Neural progenitor cell (in vitro differentiated cells): ENCODE measurements at regions not wholly inside any gene's neighbourhood (a gene's known extent, or its start where the extent isn't known, plus 50 kb on each side); places are given as distances from the start of the nearest gene placed in this dataset.

ENCODE experiments used
- DNase-seq: peaks from one replicate; pipeline ENCODE4 v3.0.0-alpha.2; 2016; ENCODE audit warnings: low spot score
- H2AFZ ChIP-seq: fragments of 200-600 bp; sonication (generic); replicated peaks from 2 replicates; pipeline ENCODE4 v1.6.1; 2016; ENCODE audit warnings: antibody characterized with exemption
- H3F3A ChIP-seq: fragments of 200-600 bp; sonication (generic); 2 replicates; pipeline ENCODE4 v1.6.1; 2016; ENCODE audit warnings: antibody characterized with exemption, low read depth
- H3K27ac ChIP-seq: fragments of 200-600 bp; sonication (generic); 2 replicates; pipeline ENCODE4 v1.5.1; 2016; ENCODE audit warnings: mild to moderate bottlenecking
- H3K27me3 ChIP-seq: fragments of 200-600 bp; sonication (generic); 2 replicates; pipeline ENCODE4 v1.6.1; 2016; ENCODE audit warnings: mild to moderate bottlenecking, moderate library complexity
- H3K36me3 ChIP-seq: fragments of 200-600 bp; sonication (generic); 2 replicates; pipeline ENCODE4 v1.5.1; 2016
- H3K4me1 ChIP-seq: fragments of 200-600 bp; sonication (generic); 2 replicates; pipeline ENCODE4 v1.6.1; 2016; ENCODE audit warnings: mixed run types
- H3K4me2 ChIP-seq: fragments of 200-600 bp; sonication (generic); 2 replicates; pipeline ENCODE4 v1.6.1; 2016
- H3K4me3 ChIP-seq: fragments of 200-600 bp; sonication (generic); 2 replicates; pipeline ENCODE4 v1.5.1; 2016
- H3K79me2 ChIP-seq: fragments of 200-600 bp; sonication (generic); 2 replicates; pipeline ENCODE4 v1.6.1; 2016; ENCODE audit warnings: low read depth
- H3K9ac ChIP-seq: fragments of 200-600 bp; sonication (generic); 2 replicates; pipeline ENCODE4 v1.6.1; 2016
- H3K9me3 ChIP-seq: fragments of 200-600 bp; sonication (generic); 2 replicates; pipeline ENCODE4 v1.5.1; 2016; ENCODE audit warnings: low read depth
- H4K20me1 ChIP-seq: fragments of 200-600 bp; sonication (generic); 2 replicates; pipeline ENCODE4 v1.6.1; 2016; ENCODE audit warnings: low read depth
- H3K27ac Mint-ChIP-seq: 3 replicates; pipeline ENCODE4 v1.8.0; 2021; ENCODE audit warnings: mixed read lengths
- H3K27me3 Mint-ChIP-seq: 2 replicates; pipeline ENCODE4 v1.8.0; 2022; ENCODE audit warnings: low read depth, mild to moderate bottlenecking, inconsistent platforms, moderate library complexity, mixed read lengths; ENCODE audit not compliant: insufficient read depth
- H3K36me3 Mint-ChIP-seq: 3 replicates; pipeline ENCODE4 v1.8.0; 2021; ENCODE audit warnings: mixed read lengths
- H3K4me1 Mint-ChIP-seq: 3 replicates; pipeline ENCODE4 v1.8.0; 2021; ENCODE audit warnings: mixed read lengths
- H3K4me3 Mint-ChIP-seq: 3 replicates; pipeline ENCODE4 v1.8.0; 2021; ENCODE audit warnings: mild to moderate bottlenecking, moderate library complexity, mixed read lengths
- H3K9me3 Mint-ChIP-seq: 3 replicates; pipeline ENCODE4 v1.8.0; 2020; ENCODE audit warnings: mixed read lengths
- EZH2 ChIP-seq: fragments of 200-600 bp; sonication (generic); IDR thresholded peaks from 2 replicates; pipeline ENCODE4 v1.6.1; 2017; ENCODE audit warnings: antibody characterized with exemption, mild to moderate bottlenecking, moderate library complexity
- EZH2phosphoT487 ChIP-seq: fragments of 200-600 bp; sonication (generic); IDR thresholded peaks from 2 replicates; pipeline ENCODE4 v1.6.1; 2017; ENCODE audit warnings: antibody characterized with exemption
- TF ChIP-seq, protein P1 (sequence below): fragments of 200-600 bp; sonication (generic); IDR thresholded peaks from 2 replicates; pipeline ENCODE4 v1.5.1; 2017; ENCODE audit warnings: antibody characterized with exemption, mild to moderate bottlenecking

- Histone ChIP-seq H2AFZ (no peak overlapping the region), H3K27ac (no peak overlapping the region), H3K4me2 (no peak overlapping the region)
Measured at GRCh38 chr10:78630944-78631838, 437.6 kb upstream of the ZMIZ1 start.

GRCh38 chr10:78634389-78634815 lies 434.4 kb upstream of the ZMIZ1 start:
- Histone ChIP-seq H2AFZ (no peak overlapping the region), H3K9ac (no peak overlapping the region), H3K27ac (no peak overlapping the region), H3K4me2 (no peak overlapping the region), H3K79me2 (no peaks in the 10 kb centered on the region), H3K9me3 (no peaks in the 10 kb centered on the region), H3F3A (no peaks in the 10 kb centered on the region), H4K20me1 (no peaks in the 10 kb centered on the region), H3K4me3 (no peak overlapping the region), H3K36me3 (no peaks in the 10 kb centered on the region), H3K27me3 (no peaks in the 10 kb centered on the region), H3K4me1 (peaks cover 6% of the 10 kb centered on the region)
- peak; percentile 22 for DNase-seq
- H3K4me1 Mint-ChIP-seq: peaks cover 7% of the 10 kb centered on the region
- TF ChIP-seq, protein P1, sequence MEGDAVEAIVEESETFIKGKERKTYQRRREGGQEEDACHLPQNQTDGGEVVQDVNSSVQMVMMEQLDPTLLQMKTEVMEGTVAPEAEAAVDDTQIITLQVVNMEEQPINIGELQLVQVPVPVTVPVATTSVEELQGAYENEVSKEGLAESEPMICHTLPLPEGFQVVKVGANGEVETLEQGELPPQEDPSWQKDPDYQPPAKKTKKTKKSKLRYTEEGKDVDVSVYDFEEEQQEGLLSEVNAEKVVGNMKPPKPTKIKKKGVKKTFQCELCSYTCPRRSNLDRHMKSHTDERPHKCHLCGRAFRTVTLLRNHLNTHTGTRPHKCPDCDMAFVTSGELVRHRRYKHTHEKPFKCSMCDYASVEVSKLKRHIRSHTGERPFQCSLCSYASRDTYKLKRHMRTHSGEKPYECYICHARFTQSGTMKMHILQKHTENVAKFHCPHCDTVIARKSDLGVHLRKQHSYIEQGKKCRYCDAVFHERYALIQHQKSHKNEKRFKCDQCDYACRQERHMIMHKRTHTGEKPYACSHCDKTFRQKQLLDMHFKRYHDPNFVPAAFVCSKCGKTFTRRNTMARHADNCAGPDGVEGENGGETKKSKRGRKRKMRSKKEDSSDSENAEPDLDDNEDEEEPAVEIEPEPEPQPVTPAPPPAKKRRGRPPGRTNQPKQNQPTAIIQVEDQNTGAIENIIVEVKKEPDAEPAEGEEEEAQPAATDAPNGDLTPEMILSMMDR: no peak
- TF ChIP-seq EZH2phosphoT487: no peak
- TF ChIP-seq EZH2: no peak
- H3K27me3 Mint-ChIP-seq: peaks cover 17% of the 10 kb centered on the region
- H3K4me3 Mint-ChIP-seq: no peak overlapping the region
- H3K27ac Mint-ChIP-seq: peak overlapping the region; percentile 4
- no peaks in the 10 kb centered on the region for H3K36me3 Mint-ChIP-seq
- no peaks in the 10 kb centered on the region for H3K9me3 Mint-ChIP-seq

More at GRCh38 chr10:78630944-78631838, 437.6 kb upstream of the ZMIZ1 start:
- H3K9me3 ChIP-seq: no peaks in the 10 kb centered on the region
- H3K4me3 ChIP-seq: no peak overlapping the region
- Mint-ChIP-seq H3K4me1 (peaks cover 25% of the 10 kb centered on the region), H3K36me3 (no peaks in the 10 kb centered on the region), H3K27ac (peak overlapping the region; percentile 24), H3K9me3 (no peaks in the 10 kb centered on the region), H3K4me3 (no peak overlapping the region), H3K27me3 (peaks cover 26% of the 10 kb centered on the region)
- peaks cover 15% of the 10 kb centered on the region for H3K4me1 ChIP-seq
- peaks cover 5% of the 10 kb centered on the region for H4K20me1 ChIP-seq
- TF ChIP-seq EZH2 (no peak), EZH2phosphoT487 (no peak)
- TF ChIP-seq, protein P1: no peak
- no peaks in the 10 kb centered on the region for H3K36me3 ChIP-seq
- H3K27me3 ChIP-seq: peaks cover 23% of the 10 kb centered on the region
- H3F3A ChIP-seq: peaks cover under 1% of the 10 kb centered on the region
- DNase-seq: no peak
- no peaks in the 10 kb centered on the region for H3K79me2 ChIP-seq
- no peak overlapping the region for H3K9ac ChIP-seq

DNA sequence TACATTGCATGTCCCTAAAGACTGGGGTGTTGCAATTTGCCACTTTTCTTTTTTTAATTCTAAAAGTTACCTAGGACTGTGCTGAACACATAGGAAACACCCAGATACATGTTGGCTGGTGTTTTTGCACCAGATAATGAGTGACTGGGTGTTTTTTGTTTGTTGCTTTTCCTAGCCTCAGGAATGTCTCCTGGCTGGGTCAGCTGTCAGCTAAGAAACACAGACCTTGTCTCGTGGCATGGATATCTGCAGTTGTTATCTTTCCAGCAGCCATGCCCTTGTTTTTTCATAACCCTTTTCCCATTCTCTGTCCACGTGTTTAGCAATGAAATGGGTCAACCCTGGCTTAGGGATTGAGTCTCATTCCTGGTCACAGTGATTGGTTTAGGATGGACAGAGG lies 433.9 kb upstream of the ZMIZ1 start:
- no peak for DNase-seq
- no peaks in the 10 kb centered on the region for H3K9me3 ChIP-seq
- TF ChIP-seq EZH2: no peak
- TF ChIP-seq, protein P1: no peak
- no peak for TF ChIP-seq EZH2phosphoT487
- H3K4me3 ChIP-seq: no peak overlapping the region
- H3K4me2 ChIP-seq: no peak overlapping the region
- no peaks in the 10 kb centered on the region for H4K20me1 ChIP-seq
- no peak overlapping the region for H2AFZ ChIP-seq
- Mint-ChIP-seq H3K4me1 (peaks cover 9% of the 10 kb centered on the region), H3K4me3 (no peak overlapping the region), H3K27ac (peak overlapping the region; percentile 4), H3K27me3 (peaks cover 17% of the 10 kb centered on the region), H3K36me3 (no peaks in the 10 kb centered on the region), H3K9me3 (no peaks in the 10 kb centered on the region)
- H3K27me3 ChIP-seq: no peaks in the 10 kb centered on the region
- no peaks in the 10 kb centered on the region for H3F3A ChIP-seq
- H3K36me3 ChIP-seq: no peaks in the 10 kb centered on the region
- H3K27ac ChIP-seq: no peak overlapping the region
- no peaks in the 10 kb centered on the region for H3K79me2 ChIP-seq
- peaks cover 6% of the 10 kb centered on the region for H3K4me1 ChIP-seq
- no peak overlapping the region for H3K9ac ChIP-seq
